Hypothalamus (tissue), 51 donors: ENCODE measurements at regions not wholly inside any gene's neighbourhood (a gene's known extent, or its start where the extent isn't known, plus 50 kb on each side); places are given as distances from the start of the nearest gene placed in this dataset.

Source experiments
- DNase-seq, 51 donors: peaks; one replicate each; lab custom pipeline; 2025; lab: John Stamatoyannopoulos, UW

- DNase-seq = no peak
Measured at GRCh38 chr2:12363138-12363537, 353.6 kb upstream of the TRIB2 start.

- DNase-seq = no peak
Measured at GRCh38 chr2:12363569-12363968, 353.2 kb upstream of the TRIB2 start.

GRCh38 chr2:12369566-12369965 is 347.2 kb upstream of the TRIB2 start:
- no peak for DNase-seq

- DNase-seq = no peak
Measured at GRCh38 chr2:12376025-12376424, 340.7 kb upstream of the TRIB2 start.

GRCh38 chr2:12379143-12379542 is 337.6 kb upstream of the TRIB2 start:
- no peak for DNase-seq

GRCh38 chr2:12381543-12382325 is 335.0 kb upstream of the TRIB2 start:
- no peak for DNase-seq

- no peak for DNase-seq
Measured at GRCh38 chr2:12382366-12382765, 334.4 kb upstream of the TRIB2 start.

- DNase-seq = no peak
Measured at GRCh38 chr2:12389344-12390045, 327.2 kb upstream of the TRIB2 start.

- no peak for DNase-seq
Measured at GRCh38 chr2:12391116-12391515, 325.6 kb upstream of the TRIB2 start.

GRCh38 chr2:12396699-12397098 is 320.0 kb upstream of the TRIB2 start:
- DNase-seq = no peak

- no peak for DNase-seq
Measured at GRCh38 chr2:12397854-12398253, 318.9 kb upstream of the TRIB2 start.

- no peak for DNase-seq
Measured at GRCh38 chr2:12399240-12399639, 317.5 kb upstream of the TRIB2 start.

GRCh38 chr2:12400543-12400942 is 316.2 kb upstream of the TRIB2 start:
- no peak for DNase-seq

GRCh38 chr2:12402440-12403139 is 314.1 kb upstream of the TRIB2 start:
- DNase-seq = no peak

GRCh38 chr2:12404497-12404896 is 312.2 kb upstream of the TRIB2 start:
- no peak for DNase-seq

GRCh38 chr2:12407160-12407559 is 309.6 kb upstream of the TRIB2 start:
- no peak for DNase-seq

GRCh38 chr2:12412898-12413305 is 303.8 kb upstream of the TRIB2 start:
- no peak for DNase-seq

GRCh38 chr2:12415536-12415935 is 301.2 kb upstream of the TRIB2 start:
- no peak for DNase-seq

GRCh38 chr2:12416600-12416999 is 300.1 kb upstream of the TRIB2 start:
- no peak for DNase-seq

- peak in 1 of 51 donors; percentile 4 for DNase-seq
Measured at GRCh38 chr2:12417786-12418185, 298.9 kb upstream of the TRIB2 start.

GRCh38 chr2:12419803-12420202 is 296.9 kb upstream of the TRIB2 start:
- DNase-seq = no peak

- DNase-seq = no peak
Measured at GRCh38 chr2:12421046-12421445, 295.7 kb upstream of the TRIB2 start.
